ENCODE measurements at regions not wholly inside any gene's neighbourhood (a gene's known extent, or its start where the extent isn't known, plus 50 kb on each side); places are given as distances from the start of the nearest gene placed in this dataset.
"Not testable (repeated sequence)": the region's sequence is repeated elsewhere in the genome, so short reads cannot be mapped to it uniquely, and the experiment has no call there.

- no peak overlapping the region for H3K4me3 ChIP-seq (ENCODE audit: low read depth, low read length)
Measured at GRCh38 chr9:106038266-106039001, 344.1 kb downstream of the TMEM38B start.

GRCh38 chr9:106039151-106039935, 345.0 kb downstream of the TMEM38B start:
- H3K4me3 ChIP-seq (ENCODE audit: low read depth, low read length), result no peak overlapping the region
- no peak for TF ChIP-seq CTCF (IDR thresholded peaks at IDR 0.05; ENCODE audit: low read depth, low read length, missing control alignments)
- no peak for DNase-seq (ENCODE audit: low read depth)

More at GRCh38 chr9:106038266-106039001, 344.1 kb downstream of the TMEM38B start:
- DNase-seq (ENCODE audit: low read depth), result no peak
- no peak for TF ChIP-seq CTCF (IDR thresholded peaks at IDR 0.05; ENCODE audit: low read depth, low read length, missing control alignments)

- not testable (repeated sequence) for H3K4me3 ChIP-seq (ENCODE audit: low read depth, low read length); DNase-seq (ENCODE audit: low read depth)
Measured at GRCh38 chr9:106041920-106042319, 347.6 kb downstream of the TMEM38B start.

GRCh38 chr9:106051545-106051944, 357.2 kb downstream of the TMEM38B start:
- no peak overlapping the region for H3K4me3 ChIP-seq (ENCODE audit: low read depth, low read length)
- DNase-seq (ENCODE audit: low read depth), result no peak
- no peak for TF ChIP-seq CTCF (IDR thresholded peaks at IDR 0.05; ENCODE audit: low read depth, low read length, missing control alignments)

- no peak for DNase-seq (ENCODE audit: low read depth)
- no peak for TF ChIP-seq CTCF (IDR thresholded peaks at IDR 0.05; ENCODE audit: low read depth, low read length, missing control alignments)
- no peak overlapping the region for H3K4me3 ChIP-seq (ENCODE audit: low read depth, low read length)
Measured at GRCh38 chr9:106052166-106052565, 357.8 kb downstream of the TMEM38B start.

GRCh38 chr9:106052735-106053134, 358.4 kb downstream of the TMEM38B start:
- H3K4me3 ChIP-seq (ENCODE audit: low read depth, low read length), result no peak overlapping the region
- no peak for DNase-seq (ENCODE audit: low read depth)
- TF ChIP-seq CTCF (IDR thresholded peaks at IDR 0.05; ENCODE audit: low read depth, low read length, missing control alignments), result no peak

GRCh38 chr9:106056328-106056727, 362.0 kb downstream of the TMEM38B start:
- H3K4me3 ChIP-seq (ENCODE audit: low read depth, low read length), result no peak overlapping the region
- no peak for TF ChIP-seq CTCF (IDR thresholded peaks at IDR 0.05; ENCODE audit: low read depth, low read length, missing control alignments)
- no peak for DNase-seq (ENCODE audit: low read depth)

All from GM12864 (cell line).